GM19463 (cell line): ENCODE measurements at regions not wholly inside any gene's neighbourhood (a gene's known extent, or its start where the extent isn't known, plus 50 kb on each side); places are given as distances from the start of the nearest gene placed in this dataset.

Experiments used
- ATAC-seq: cut with Tn5 transposase; IDR thresholded peaks from one replicate; pipeline ENCODE4 v1.9.1; 2021; ENCODE audit warnings: mild to moderate bottlenecking, moderate library complexity; ENCODE audit not compliant: unreplicated experiment

DNA sequence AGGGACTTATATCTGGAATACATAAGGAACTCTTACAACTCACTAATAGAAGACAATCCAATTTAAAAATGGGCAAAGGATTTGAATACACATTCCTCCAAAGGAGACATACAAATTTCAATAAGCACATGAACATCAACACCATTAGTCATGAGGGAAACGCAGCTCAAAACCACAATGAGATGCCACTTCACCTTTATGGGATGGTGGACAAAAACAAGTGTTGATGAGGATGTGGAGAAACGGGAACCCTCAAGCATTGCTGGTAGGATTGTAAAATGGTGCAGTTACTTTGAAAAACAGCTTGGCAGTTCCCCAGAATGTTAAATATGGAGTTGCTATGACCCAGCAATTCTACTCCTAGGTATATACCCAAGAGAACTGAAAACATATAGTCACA lies 72.7 kb upstream of the IER5L start:
- no peak for ATAC-seq

DNA sequence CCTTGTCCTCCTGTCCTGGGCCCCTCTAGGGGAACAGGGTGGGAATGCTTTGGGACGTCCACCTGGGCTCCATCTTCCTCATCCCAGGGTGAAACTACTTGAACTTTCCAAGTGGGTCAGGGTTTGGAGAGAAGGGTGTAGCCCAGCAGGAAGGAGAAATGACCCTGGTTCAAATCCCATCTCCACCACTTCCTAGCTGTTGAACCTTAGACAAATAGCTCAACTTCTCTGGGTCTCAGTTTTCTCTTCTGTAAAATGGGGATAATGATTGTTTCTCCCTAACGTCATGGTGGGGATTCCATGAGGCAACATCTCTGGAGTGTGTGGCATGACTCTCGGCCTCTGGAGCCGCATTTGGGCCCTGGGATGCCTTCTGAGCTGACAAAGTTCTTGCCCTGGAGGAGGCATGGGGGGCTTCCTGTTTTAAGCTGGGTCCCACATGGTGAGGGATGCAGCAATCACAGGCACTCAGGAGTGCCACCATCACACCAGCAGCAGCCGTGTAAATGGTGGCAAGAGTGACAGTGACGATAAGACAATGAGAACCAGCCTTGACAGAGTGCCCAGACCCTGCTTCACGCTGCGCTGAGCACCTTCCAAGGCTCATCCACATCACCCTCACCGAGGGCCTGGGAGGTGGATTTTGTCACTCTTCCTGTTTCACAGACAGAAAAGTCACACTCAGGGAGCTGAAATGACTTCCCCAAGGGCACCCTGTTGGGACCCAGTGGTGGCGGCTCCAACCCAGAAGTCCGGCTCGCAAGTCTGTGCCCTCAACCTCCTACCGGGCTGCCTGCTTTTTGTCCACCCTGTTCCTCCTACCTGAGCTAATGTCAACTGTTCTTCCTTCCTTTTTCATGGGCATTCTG lies 69.5 kb upstream of the IER5L start:
- ATAC-seq, result no peak

- ATAC-seq, result no peak
Measured at GRCh38 chr9:129245276-129245675, 67.2 kb upstream of the IER5L start.

DNA sequence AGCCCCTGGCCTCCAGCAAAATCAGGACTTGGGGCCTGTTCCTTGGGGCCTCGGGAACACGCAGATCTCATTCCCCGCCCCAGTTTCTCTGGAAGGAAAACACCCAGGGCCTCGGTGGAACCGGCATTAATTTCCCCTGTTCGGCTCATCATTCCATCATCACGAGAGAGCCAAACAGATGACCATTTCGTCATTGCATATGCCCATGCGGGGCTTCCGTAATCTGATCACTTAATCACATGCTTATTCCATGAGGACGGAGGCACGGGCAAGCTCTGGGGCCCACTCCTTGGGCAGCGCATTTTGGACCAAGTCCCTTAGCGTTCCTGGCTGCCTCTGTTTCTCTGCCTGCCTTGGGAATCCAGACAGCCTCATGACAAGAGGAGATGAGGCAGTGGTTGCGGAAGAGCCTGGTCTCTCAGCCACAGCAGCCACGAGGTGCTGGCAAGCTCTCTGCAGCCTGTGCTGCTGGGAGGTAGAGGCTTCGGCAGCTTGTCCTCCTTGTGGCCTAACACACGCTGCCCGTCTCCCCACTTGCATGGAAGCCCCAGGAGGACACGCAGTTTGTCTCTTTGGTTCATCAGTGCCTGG lies 65.0 kb upstream of the IER5L start:
- no peak for ATAC-seq

GRCh38 chr9:129242191-129242941 lies 64.3 kb upstream of the IER5L start:
- ATAC-seq, result no peak

DNA sequence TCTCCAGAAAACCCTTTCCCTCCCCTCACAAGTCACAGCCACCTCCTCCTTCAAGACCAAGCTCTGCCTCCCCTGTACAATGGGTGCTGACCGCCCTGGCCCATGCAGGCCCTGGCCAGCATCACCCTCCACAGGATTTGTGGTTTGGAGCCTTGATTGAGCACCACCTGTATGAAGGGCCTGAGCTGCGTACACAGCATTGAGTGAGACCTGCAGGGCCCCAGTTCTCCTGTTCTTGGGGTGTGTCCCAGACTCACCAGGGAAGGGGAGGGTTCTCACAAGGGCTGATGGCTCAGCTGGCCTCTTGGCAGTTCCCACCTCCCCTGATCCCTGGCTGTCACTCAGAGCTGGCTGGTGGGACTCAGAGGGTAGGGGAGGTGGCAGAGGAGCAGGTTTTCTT lies 63.7 kb upstream of the IER5L start:
- no peak for ATAC-seq

DNA sequence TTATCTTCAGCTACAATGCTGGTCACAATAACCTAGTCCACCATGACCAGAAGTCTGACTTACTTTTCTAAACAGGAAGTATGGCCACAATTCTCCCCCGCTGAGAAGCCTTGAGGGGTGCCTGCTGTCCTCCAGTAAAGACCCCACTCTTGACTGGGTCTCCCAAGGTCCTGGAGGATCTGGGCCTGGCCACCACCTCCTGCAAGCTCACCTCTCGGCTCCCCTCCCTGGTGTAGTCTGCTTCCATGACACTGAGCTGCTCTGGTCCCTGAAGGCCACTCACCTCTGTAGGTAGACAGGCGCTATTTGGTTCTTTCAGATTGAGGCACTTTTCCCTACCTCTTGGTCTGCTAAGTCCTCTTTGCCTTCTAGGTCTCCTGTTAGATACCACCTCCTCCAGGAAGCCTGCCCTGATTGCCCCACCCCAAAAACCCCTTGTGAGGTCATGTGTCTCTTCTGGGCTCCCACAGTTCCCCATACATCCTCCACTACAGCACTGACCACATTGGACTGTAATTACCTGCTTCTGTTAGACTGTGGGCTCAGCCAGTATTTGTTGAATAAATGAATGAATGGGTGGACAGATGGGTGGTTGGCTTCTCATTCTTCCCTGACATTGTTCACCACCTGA lies 62.6 kb upstream of the IER5L start:
- ATAC-seq, result no peak

- ATAC-seq, result no peak
Measured at GRCh38 chr9:129239946-129240490, 62.0 kb upstream of the IER5L start.

DNA sequence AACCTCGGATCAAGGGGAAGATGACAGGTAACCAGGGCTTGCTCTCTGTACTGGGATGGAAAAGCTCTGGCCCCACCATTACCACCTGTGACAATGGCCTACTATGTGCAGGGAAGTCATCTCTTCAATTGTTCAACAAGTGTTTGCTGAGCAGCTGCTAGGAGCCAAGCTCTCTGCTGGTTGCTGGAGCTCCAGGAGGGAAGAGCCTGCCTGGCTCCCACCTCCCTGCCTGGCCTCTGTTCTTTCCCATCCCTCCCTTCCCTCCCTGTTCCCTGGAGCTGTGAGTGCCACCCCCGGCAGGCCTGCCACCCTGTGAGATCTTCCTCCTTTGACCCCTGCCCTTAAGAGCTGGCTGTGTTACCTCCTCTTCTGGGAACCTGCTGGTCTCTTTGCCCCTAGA lies 59.7 kb upstream of the IER5L start:
- ATAC-seq, result no peak

DNA sequence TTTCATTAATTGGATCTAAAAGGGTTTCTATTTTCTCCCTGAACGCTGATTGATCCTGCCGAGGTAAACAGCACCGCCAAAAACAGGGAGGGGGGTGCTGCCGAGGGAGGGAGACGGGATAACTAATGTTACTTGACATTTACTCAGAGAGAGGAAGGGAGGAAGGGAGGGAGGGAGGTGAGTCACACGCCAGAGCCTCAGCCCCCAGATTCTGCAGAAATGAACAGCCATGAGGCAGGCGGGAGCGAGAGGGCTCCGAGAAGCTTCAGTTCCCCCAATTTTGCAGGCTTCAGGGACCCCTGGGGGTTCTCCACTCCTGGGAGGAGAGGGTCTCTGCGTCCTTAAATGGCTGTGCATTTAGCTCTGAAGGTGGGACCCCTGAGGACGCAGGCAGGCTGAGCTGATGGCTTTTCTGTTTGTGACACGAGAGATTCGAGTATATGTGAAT lies 59.1 kb upstream of the IER5L start:
- ATAC-seq, result no peak

GRCh38 chr9:129236441-129237145 lies 58.5 kb upstream of the IER5L start:
- no peak for ATAC-seq

GRCh38 chr9:129235931-129236331 lies 57.9 kb upstream of the IER5L start:
- no peak for ATAC-seq

DNA sequence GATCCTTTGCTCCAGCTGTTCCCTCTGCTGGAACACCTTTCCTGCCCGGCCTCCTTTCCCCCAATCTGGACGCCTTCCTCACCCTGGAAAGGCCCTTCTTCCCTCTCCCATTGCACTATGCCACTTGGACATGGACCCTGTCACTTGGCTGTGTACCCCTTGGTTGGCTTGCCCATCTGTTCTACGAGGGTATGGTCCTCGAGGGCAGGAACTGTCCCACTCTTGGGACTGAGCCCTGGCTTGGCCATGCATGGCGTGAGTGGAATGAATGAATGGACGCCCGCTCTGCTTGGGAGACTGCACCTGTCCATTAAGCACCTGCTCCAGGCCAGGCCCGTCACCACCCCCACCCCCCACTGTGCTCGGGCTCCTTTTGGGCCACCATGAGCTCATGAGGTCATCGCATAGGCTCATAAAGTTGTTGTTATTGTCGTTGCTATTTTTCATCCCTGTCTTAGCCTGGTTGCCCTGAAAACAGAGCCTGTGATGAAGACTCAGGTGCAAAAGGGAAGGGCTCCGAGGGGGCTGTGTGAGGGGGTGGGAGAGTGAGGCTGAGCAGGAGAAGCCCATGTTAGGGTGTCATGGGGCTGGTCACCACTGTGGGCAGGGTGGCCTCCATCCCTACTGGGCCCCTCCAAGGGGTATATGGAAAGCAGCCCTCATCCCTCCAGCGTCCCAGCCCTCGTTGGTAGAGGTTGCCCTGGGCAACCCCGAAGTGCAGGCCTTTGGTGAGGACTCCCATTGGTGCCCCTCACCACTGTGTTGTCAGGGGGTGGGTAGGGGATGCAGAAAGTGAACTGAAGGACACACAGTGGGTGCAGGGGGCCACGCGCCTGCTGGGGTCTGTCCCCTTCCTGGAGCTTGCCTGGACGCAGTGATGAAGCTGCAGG lies 57.2 kb upstream of the IER5L start:
- ATAC-seq, result no peak

DNA sequence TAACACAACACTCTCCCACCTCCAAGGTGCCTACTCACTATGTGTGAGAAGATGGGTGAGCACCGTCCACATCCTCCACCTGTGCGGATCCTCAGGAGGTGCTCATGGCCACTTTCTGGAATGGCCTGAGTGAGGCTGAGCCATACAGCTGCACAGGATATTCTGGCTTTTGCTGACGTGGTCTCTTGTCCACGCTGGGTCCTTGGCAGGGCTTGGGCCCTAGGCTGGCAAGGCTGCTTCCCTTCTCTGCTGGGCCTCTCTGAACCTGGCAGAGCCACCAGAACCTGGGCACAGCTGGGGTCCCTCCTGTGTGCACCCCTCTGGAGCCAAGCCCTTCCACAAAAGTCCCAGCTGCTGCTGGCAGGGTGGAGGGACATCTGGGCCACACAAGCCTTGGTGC lies 56.4 kb upstream of the IER5L start:
- ATAC-seq, result no peak

DNA sequence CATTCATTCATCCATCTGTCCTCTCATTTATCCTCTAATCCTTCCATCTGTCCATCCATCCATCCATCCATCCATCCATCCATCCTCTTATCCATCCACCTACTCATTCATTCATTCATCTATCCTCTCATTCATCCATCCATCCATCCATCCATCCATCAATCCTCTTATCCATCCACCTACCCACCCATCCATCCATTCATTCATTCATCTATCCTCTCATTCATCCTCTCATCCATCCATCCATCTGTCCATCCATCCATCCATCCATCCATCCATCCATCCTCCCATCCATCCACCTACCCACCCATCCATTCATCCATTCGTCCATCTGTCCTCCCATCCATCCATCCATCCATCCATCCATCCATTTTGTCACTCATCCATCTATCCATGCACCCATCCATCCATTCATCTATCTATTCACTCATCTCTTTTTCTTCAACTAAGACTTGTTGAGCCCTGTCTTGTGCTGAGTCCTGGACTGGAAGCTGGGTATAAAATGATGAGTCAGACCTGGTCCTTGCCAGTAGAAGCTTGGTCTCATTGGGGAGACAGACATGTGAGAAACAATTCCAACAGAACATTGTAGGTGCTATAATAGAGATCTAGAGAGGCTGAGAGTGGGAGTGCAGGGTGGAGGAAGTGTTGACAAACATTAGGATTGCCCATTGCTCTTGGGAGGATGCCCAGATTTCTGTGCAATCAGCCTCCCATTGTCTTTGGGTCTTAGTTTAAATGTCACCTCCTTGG lies 55.0 kb upstream of the IER5L start:
- ATAC-seq, result no peak

DNA sequence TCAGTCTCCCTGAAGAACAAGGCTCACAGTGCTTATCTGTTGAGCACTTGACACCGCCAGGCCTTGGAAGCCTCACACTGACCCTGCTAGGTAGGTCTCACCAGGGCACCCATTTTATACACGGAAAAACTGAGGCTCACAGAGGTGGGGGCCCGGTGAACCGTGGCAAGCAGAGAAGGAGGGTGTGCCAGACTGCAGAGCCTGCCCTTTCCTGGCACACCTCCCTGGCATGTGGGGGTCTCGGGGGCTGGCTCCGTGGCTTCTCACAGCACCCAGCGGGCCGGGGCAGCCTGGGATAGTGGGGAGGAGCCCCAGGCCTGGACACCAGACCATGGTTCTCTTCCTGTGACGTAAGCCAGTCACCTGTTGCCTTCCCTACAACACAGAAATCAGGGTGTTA lies 53.7 kb upstream of the IER5L start:
- ATAC-seq, result no peak

DNA sequence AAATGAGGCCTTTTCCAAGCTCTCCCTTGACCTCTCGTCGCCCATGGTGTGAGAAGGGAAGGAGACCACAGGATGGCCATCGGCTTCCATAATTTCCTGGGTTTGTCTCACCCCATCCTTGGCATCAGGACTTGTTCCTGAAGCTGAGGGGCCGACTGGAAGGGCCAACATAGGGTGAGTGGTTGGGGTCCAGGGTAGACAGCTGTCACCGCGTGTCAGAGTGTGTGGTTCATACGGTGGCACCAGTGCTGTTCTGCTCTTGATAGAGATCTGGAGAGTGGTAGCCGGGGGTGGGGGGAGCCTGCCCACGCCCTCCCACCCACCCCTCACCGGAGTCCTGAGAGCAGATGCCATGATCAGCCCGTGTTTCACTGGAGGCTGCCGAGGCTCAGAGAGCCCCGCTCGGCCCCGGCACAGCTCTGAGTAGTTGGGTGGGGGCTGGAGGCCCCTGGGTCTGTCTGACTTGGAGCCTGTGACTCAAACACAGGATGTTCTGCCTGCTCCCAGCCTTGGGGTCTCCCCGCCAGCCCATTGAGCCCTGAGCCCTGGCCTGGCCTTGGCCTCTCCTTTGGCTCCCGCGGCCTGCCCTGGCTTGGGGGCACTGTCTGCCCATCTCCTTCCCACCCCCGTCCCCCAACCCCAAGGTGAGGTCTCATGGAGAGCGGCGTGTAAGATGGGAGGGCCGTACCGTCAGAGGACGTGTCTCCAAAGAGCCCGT lies 53.1 kb upstream of the IER5L start:
- no peak for ATAC-seq

DNA sequence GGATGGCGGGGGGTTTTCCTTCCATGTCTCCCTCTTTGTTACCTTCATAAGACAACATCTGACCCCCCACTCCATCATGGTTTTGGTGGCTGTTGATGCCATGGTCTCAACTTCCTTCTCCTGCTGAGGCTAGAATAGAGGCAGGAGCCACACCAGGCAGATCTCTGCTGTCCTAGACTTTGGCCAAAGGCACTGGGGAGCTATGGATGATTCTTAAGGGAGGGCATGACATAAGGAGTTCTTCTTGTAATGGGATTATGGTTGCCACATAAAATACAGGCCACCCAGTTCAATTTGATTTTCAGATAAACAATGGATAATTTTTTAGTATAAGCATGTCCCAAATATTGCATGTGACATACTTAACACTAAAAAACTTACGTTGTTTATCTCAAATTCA lies 52.2 kb upstream of the IER5L start:
- no peak for ATAC-seq
